Liver (tissue), 8 donors: ENCODE measurements at regions not wholly inside any gene's neighbourhood (a gene's known extent, or its start where the extent isn't known, plus 50 kb on each side); places are given as distances from the start of the nearest gene placed in this dataset.

Experiments
- DNase-seq: peaks from one replicate; pipeline ENCODE4 v3.0.0-alpha.2; 2017; ENCODE audit warnings: low spot score
- H3K27ac ChIP-seq, 2 donors: one replicate each; pipeline ENCODE4 v1.7.0; 2013; ENCODE audit warnings: inconsistent platforms in 2 of 2, low read length in 2 of 2, control low read depth in 1 of 2, low read depth in 1 of 2, mild to moderate bottlenecking in 1 of 2
- H3K27me3 ChIP-seq, 4 donors: one replicate each; pipeline versions ENCODE4 v1.6.1 to v1.7.0; 2013; ENCODE audit warnings: low read length in 3 of 4, inconsistent platforms in 1 of 4, mild to moderate bottlenecking in 1 of 4, moderate library complexity in 1 of 4; ENCODE audit not compliant: control insufficient read depth in 4 of 4, insufficient read depth in 4 of 4
- H3K36me3 ChIP-seq, 4 donors: one replicate each; pipeline versions ENCODE4 v1.6.1 to v1.7.0; 2013; ENCODE audit warnings: low read length in 3 of 4, mild to moderate bottlenecking in 3 of 4, low read depth in 1 of 4, moderate library complexity in 1 of 4; ENCODE audit not compliant: control insufficient read depth in 4 of 4, insufficient read depth in 3 of 4
- H3K4me1 ChIP-seq, 4 donors: one replicate each; pipeline versions ENCODE4 v1.6.1 to v1.7.0; 2013; ENCODE audit warnings: low read length in 3 of 4, mild to moderate bottlenecking in 3 of 4, moderate library complexity in 1 of 4; ENCODE audit not compliant: control insufficient read depth in 4 of 4, insufficient read depth in 4 of 4
- H3K4me3 ChIP-seq, 3 donors: one replicate each; pipeline versions ENCODE4 v1.6.1 to v1.7.0; 2013; ENCODE audit warnings: low read length in 3 of 3, control low read depth in 1 of 3, low read depth in 1 of 3, mild to moderate bottlenecking in 1 of 3
- H3K9ac ChIP-seq, 2 donors: one replicate each; pipeline ENCODE4 v1.7.0; 2013; ENCODE audit warnings: low read length in 2 of 2, mild to moderate bottlenecking in 2 of 2, moderate library complexity in 2 of 2, control low read depth in 1 of 2, low read depth in 1 of 2
- H3K9me3 ChIP-seq, 4 donors: one replicate each; pipeline versions ENCODE4 v1.6.1 to v1.7.0; 2013; ENCODE audit warnings: low read length in 3 of 4; ENCODE audit not compliant: control insufficient read depth in 4 of 4
- EGR1 ChIP-seq, 2 donors: IDR thresholded peaks; 2 replicates each; pipeline ENCODE4 v1.6.1; 2016 to 2018; ENCODE audit warnings: antibody characterized with exemption in 2 of 2, low read depth in 2 of 2
- FOXA1 ChIP-seq: IDR thresholded peaks from 2 replicates; pipeline ENCODE4 v1.6.1; 2016; ENCODE audit warnings: antibody characterized with exemption
- FOXA2 ChIP-seq: IDR thresholded peaks from 2 replicates; pipeline ENCODE4 v1.6.1; 2016; ENCODE audit warnings: antibody characterized with exemption
- HNF4A ChIP-seq, 2 donors: conservative IDR thresholded peaks; 2 replicates each; pipeline ENCODE4 v1.6.1; 2016; ENCODE audit warnings: antibody characterized with exemption in 2 of 2, mild to moderate bottlenecking in 2 of 2
- HNF4G ChIP-seq: IDR thresholded peaks from 2 replicates; pipeline ENCODE4 v1.6.1; 2016; ENCODE audit warnings: antibody characterized with exemption
- NR2F2 ChIP-seq: IDR thresholded peaks from 2 replicates; pipeline ENCODE4 v1.6.1; 2016; ENCODE audit warnings: antibody characterized with exemption
- REST ChIP-seq: IDR thresholded peaks from 2 replicates; pipeline ENCODE4 v1.6.1; 2016; ENCODE audit warnings: antibody characterized with exemption, mild to moderate bottlenecking
- RXRA ChIP-seq, 2 donors: IDR thresholded peaks; 2 replicates each; pipeline ENCODE4 v1.6.1; 2017 to 2018; ENCODE audit warnings: antibody characterized with exemption in 2 of 2, mild to moderate bottlenecking in 1 of 2
- SP1 ChIP-seq: IDR thresholded peaks from 2 replicates; pipeline ENCODE4 v1.6.1; 2018; ENCODE audit warnings: antibody characterized with exemption, mild to moderate bottlenecking
- TAF1 ChIP-seq: conservative IDR thresholded peaks from 2 replicates; pipeline ENCODE4 v1.6.1; 2016; ENCODE audit warnings: antibody characterized with exemption, mild to moderate bottlenecking
- YY1 ChIP-seq: IDR thresholded peaks from 2 replicates; pipeline ENCODE4 v1.6.1; 2016; ENCODE audit warnings: antibody characterized with exemption, mild to moderate bottlenecking
- ZBTB33 ChIP-seq: IDR thresholded peaks from 2 replicates; pipeline ENCODE4 v1.6.1; 2016; ENCODE audit warnings: antibody characterized with exemption
- WGBS: extraction: QIAGEN DNeasy Blood & Tissue Kit; methylation state at CpG from one replicate; pipeline ENCODE4 v1.1.7; 2013; 5-methylcytosine and 5-hydroxymethylcytosine counted together
- TF ChIP-seq, protein P1 (sequence below): fragments of 150-350 bp; IDR thresholded peaks from 2 replicates; pipeline ENCODE4 v1.5.1; 2017; ENCODE audit warnings: improper control_type of control experiment, low read depth, low read length; ENCODE audit not compliant: missing input control
- TF ChIP-seq, protein P2 (sequence below): IDR thresholded peaks from 2 replicates; pipeline ENCODE4 v1.6.1; 2016; ENCODE audit warnings: antibody characterized with exemption
- donor health status: healthy.
- donor health status: healthy.
- donor health status: healthy.
- donor health status: healthy.
- donor health status: healthy.

GRCh38 chr17:79466562-79467350 lies 144.1 kb downstream of the RBFOX3 start:
- Histone ChIP-seq H3K36me3 (no peaks in the 10 kb centered on the region), H3K4me1 (no peaks in the 10 kb centered on the region), H3K9me3 (no peaks in the 10 kb centered on the region), H3K4me3 (no peak overlapping the region), H3K27me3 (peaks cover 0 to 12% (median 0%) of the 10 kb centered on the region in 4 donors), H3K9ac (no peak overlapping the region), H3K27ac (no peak overlapping the region)
- TF ChIP-seq YY1 = no peak
- no peak for TF ChIP-seq EGR1 (IDR thresholded peaks at IDR 0.05; ENCODE audit: low read depth in 2 of 2)
- TF ChIP-seq HNF4G = no peak
- no peak for TF ChIP-seq FOXA1
- no peak for TF ChIP-seq SP1
- TF ChIP-seq, protein P1, sequence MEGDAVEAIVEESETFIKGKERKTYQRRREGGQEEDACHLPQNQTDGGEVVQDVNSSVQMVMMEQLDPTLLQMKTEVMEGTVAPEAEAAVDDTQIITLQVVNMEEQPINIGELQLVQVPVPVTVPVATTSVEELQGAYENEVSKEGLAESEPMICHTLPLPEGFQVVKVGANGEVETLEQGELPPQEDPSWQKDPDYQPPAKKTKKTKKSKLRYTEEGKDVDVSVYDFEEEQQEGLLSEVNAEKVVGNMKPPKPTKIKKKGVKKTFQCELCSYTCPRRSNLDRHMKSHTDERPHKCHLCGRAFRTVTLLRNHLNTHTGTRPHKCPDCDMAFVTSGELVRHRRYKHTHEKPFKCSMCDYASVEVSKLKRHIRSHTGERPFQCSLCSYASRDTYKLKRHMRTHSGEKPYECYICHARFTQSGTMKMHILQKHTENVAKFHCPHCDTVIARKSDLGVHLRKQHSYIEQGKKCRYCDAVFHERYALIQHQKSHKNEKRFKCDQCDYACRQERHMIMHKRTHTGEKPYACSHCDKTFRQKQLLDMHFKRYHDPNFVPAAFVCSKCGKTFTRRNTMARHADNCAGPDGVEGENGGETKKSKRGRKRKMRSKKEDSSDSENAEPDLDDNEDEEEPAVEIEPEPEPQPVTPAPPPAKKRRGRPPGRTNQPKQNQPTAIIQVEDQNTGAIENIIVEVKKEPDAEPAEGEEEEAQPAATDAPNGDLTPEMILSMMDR = no peak
- TF ChIP-seq ZBTB33 = no peak
- no peak for TF ChIP-seq NR2F2
- TF ChIP-seq RXRA (IDR thresholded peaks at IDR 0.05) = no peak
- TF ChIP-seq FOXA2 = no peak
- TF ChIP-seq REST = no peak
- TF ChIP-seq, protein P2, sequence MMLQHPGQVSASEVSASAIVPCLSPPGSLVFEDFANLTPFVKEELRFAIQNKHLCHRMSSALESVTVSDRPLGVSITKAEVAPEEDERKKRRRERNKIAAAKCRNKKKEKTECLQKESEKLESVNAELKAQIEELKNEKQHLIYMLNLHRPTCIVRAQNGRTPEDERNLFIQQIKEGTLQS = no peak
- no peak for DNase-seq
- WGBS = 78% methylated on average over 16 of the region's 16 CpGs

DNA sequence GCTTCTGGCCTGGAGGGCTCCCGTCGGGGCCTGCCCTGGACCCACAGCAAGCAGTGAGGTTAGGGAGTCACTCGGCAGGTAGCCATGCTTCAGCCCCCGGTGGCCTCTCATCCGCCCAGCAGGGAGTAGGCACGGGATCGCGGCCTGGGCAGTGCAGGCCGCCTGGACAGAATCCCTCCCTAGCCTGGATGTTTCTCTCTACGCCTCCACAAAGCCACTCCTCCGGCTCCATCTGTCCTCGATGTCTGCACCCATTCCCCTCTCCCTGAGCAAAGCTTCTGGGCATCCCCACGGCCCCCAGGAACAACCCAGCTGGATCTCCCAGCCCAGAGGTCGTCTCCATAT lies 145.2 kb downstream of the RBFOX3 start:
- Histone ChIP-seq H3K27me3 (peaks cover 0 to 15% (median 0%) of the 10 kb centered on the region in 4 donors), H3K4me1 (no peaks in the 10 kb centered on the region), H3K9me3 (no peaks in the 10 kb centered on the region), H3K4me3 (no peak overlapping the region), H3K9ac (no peak overlapping the region), H3K36me3 (no peaks in the 10 kb centered on the region), H3K27ac (no peak overlapping the region)
- DNase-seq = no peak
- WGBS = 63% methylated on average over 14 of the region's 14 CpGs
- TF ChIP-seq TAF1 (no peak), REST (no peak), YY1 (no peak), HNF4G (no peak), HNF4A (conservative IDR thresholded peaks at IDR 0.05) (no peak), FOXA1 (no peak), ZBTB33 (no peak)
- TF ChIP-seq, protein P2 = no peak
- TF ChIP-seq, protein P1 = no peak
